ENCODE measurements at regions not wholly inside any gene's neighbourhood (a gene's known extent, or its start where the extent isn't known, plus 50 kb on each side); places are given as distances from the start of the nearest gene placed in this dataset.
"Not testable (repeated sequence)": the region's sequence is repeated elsewhere in the genome, so short reads cannot be mapped to it uniquely, and the experiment has no call there.

DNA sequence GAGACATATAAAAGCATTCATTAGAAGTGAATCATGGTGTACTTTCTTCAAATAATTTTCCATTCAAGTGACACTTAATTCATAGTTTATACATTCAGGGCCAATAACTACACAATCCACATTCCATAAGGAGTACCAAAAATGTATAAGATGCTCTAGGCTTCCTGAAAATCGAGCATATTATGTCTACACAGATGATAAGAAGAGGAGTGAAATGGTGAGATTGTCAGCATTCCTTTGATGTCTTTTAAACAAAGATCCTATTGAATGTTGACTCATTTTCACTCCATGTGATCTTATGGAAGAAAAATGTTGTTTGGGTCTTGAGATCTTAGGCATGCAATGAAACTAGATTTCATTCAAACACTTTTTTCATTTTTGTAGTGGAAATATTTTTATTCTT is 843.2 kb downstream of the KCNA4 start:
- DNase-seq = no peak

GRCh38 chr11:29171360-29171950 is 845.4 kb downstream of the KCNA4 start:
- DNase-seq = no peak

DNA sequence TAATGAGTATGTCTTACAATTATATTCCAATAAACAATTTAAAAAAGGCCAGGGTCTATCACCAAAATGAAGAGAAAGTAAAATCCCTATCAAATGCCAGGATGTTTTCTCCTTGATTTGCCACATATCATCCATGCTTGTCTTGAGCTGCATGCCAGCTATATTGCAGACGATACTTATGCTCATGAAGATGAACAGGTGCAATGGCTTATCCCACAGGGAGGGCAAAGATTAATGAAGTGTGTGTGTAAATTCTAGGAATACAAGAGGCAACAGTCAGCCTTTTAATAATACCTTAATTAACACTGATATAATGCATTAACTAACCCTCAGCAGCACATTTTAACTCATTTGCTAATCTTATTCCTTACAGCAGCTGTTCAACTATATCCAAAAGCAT is 850.5 kb downstream of the KCNA4 start:
- DNase-seq = no peak

DNA sequence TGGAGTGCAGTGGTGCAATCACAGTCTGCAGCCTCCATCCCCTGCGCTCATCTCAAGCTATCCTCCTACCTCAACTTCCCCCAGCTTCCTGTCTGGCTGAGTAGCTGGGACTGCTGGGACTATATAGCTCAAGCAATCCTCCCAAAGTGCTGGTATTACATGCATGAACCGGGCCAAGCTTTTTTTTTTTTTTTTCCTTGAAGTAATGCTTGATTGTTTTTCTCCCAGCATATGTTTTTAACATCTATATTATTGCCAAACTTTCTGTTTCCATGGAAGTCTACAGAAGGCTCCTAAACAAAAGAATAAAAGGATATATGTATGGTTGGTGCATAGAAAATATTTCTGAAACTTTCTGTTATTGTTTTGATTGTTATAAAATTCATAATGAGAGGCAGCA is 853.6 kb downstream of the KCNA4 start:
- no peak for DNase-seq

DNA sequence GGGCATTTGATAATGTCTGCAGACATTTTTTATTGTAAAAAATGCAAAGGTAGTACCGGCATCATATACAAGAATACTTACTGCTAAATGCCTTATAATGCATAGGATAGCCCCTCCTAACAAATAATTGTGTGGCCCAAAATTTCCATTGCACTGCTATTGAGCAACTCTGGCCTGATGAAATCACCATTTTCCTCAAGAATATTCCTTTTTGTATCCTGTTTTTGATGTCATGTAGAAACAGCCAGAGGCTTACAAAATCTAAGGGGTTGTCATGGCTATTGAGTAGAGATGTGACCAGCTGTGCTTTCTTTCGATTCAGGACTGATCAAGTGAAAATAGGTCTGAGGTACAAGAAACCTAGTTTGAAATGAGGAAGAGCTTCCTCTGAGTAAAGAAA is 854.3 kb downstream of the KCNA4 start:
- no peak for DNase-seq

GRCh38 chr11:29161191-29161590 is 855.6 kb downstream of the KCNA4 start:
- no peak for DNase-seq

- DNase-seq = peak in 5 of 51 donors; percentile 2 to 26 (median 10)
Measured at GRCh38 chr11:29159552-29160465, 857.0 kb downstream of the KCNA4 start.

- no peak for DNase-seq
Measured at GRCh38 chr11:29153078-29153477, 863.8 kb downstream of the KCNA4 start.

DNA sequence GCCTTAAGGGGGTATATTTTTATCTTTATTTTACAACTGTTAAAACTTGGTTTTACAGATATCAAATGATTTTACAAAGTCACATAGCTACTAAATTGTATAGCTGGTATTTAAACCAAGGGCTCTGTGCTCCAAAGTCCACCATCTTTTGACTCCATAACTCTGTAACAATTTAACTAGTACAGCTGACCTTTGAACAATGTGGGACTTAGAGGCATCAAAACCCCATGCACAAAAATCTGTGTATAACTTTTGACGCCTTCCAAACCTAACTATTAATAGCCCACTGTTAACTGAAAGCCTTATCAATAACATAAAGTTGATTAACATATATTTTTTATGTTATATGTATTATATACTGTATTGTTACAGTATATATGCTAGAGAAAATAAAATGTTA is 874.3 kb downstream of the KCNA4 start:
- DNase-seq = not testable (repeated sequence)

DNA sequence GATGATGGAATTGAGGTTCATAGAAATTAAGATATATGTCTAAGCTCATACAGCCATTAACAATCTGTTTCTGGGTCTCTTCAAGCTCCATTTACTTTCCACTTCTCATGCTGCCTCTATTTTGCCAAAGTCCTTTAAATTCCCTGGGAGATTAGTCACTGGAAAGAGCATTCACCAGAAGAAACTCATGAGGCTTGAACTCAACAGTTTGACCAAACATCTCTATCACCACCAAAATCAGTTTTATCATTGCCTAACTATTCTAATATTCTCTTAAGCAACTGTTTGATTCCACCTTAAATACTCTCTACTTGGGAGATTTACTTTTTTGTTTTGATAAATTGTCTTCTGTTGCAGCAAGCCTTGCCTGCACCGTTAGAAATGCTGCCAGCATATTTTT is 881.3 kb downstream of the KCNA4 start:
- no peak for DNase-seq

DNA sequence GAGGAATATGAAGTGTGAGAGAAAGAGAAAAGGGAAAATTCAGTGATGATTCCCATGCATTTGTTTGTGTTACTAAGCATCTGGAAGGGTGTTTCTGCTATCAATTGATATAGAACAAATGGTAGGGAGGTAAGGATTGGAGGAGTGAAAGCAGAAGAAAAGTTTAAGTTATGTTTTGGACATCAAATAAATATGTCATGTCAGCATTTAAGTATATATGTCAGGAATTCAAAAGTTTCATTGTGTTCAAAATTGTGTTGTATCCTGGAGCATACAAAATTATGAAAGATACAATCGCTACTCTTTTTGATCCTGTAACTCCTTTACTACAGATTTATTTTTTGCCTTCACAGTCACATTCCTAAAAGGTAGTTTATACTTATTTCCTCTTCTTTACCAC is 885.8 kb downstream of the KCNA4 start:
- no peak for DNase-seq

GRCh38 chr11:29129844-29130243 is 887.0 kb downstream of the KCNA4 start:
- no peak for DNase-seq

GRCh38 chr11:29127461-29127860 is 889.4 kb downstream of the KCNA4 start:
- DNase-seq = no peak

DNA sequence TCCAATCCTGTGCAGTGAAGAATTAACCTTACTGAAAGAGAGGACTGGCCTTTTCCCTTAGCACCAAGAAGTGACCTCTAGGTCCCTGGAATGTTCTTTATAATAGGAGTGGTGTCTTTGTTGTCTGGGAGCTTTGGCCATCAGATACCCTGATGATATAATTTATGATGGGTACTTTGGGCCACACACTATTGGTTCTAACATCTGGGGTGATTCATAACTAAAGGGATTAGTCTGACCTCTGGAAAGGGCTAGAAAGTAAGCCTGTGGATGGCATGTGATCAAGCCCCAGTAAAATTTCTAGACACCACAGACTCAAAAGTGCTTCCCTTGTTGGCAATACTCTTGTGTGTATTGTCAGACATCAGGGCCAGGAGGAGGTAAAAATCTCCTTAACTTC is 891.2 kb downstream of the KCNA4 start:
- DNase-seq = no peak

- DNase-seq = peak in 4 of 51 donors; percentile 1 to 46 (median 6)
Measured at GRCh38 chr11:29124470-29124869, 892.4 kb downstream of the KCNA4 start.

DNA sequence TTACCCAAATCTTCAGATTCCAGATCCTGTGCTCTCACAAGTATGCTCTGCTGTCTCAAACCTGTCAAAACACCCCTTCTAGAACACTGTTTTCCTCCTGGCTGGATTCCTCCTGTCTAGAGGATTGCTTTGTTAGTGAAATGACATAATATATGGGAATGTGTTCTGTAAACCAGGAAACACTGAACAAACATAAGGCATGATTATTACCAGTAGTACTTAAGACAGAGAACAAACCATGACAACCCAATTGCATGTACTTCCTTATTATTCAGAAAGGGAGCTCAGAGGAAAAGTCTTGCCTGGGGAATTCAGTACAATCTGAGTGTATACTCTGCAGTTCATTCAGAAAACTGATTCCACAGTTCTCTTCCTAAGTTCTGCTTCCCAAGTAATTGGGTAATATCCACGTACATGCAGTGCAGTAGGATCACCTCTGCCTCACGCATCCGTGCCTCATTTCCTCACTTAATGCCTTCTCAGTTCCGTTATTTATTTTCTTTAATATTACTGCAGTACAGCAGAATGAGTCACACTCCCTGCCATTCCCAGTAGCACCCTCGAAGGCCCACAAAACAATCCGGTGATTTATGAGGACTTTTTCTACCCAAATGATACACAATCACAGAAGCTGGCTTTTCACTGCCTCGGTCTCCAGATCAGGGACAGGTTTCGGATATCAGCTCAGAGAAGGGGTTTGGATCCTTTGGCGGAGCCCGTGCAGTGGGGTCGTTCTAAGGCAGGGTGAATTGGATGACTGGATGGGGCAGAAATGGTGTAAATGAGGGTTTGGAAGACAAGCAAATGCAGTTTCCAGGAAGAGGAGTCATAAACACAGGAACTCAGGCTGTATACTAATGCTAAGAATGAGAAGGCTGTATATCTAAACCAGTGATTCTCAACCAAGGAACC is 896.9 kb downstream of the KCNA4 start:
- DNase-seq = no peak

- no peak for DNase-seq
Measured at GRCh38 chr11:29119116-29119515, 897.7 kb downstream of the KCNA4 start.

DNA sequence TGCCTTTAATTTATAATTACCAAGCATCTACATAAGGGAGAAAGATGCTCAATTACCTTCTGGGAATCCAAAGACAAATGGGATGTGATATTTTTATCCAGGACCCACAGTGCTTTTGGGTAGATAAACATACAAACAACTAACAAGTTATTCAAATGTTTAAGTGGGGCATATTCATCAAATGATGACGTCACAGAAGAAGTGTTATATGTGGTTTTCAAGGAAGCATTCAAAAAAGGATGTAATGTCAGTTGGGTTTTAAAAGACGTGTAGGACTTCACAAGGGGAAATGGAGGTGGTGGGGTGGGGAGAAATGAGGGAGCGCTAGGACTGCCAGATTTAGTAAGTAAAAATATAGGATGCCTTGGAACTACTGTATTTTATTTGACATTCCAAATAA is 915.9 kb downstream of the KCNA4 start:
- DNase-seq = no peak

DNA sequence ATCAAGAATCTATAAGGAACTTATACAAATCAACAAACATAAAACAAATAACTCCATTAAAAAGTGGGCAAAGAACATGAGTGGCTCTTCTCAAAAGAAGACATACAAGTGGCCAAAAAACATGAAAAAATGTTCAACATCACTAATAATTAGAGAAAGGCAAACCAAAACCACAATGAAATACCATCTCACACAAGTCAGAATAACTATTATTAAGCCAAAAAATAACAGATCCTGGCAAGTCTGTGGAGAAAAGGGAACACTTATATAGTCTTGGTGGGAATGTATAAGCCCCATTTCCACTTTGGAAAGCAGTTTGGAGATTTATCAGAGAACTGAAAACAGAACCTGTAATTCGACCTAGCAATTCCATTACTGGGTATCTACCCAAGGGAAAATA is 921.0 kb downstream of the KCNA4 start:
- no peak for DNase-seq

- no peak for DNase-seq
Measured at GRCh38 chr11:29093416-29094120, 923.3 kb downstream of the KCNA4 start.

DNA sequence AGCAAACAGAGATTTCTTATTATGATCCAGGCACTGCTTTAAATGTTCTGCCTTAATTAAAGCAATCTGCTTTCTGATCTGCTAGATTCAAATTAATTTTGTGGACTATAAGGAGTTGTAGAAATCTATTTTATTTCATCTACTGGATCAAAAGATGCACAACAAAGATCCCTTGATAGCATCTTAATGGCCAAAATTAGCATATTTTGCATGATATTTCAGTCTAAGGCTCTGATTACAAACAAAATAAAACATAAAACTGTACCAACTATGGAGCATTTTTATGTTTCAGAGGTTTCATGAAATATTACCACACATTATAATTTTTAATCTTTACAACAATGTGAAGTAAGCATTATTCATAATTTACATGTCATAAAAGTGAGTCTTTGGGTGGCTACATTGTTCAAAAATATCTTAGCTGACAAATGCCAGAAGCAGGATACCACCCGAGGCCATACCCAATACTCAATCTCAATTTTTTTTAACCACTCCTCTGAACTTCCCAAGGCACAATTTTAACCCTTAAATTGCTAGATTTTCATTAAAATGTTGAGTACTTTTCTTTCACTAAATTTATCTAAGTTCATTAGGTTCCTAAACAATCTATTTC is 929.5 kb downstream of the KCNA4 start:
- DNase-seq = no peak
